Right lobe of liver (tissue), 4 donors: ENCODE measurements at regions not wholly inside any gene's neighbourhood (a gene's known extent, or its start where the extent isn't known, plus 50 kb on each side); places are given as distances from the start of the nearest gene placed in this dataset.

Source experiments
- POLR2A ChIP-seq: fragments of 450-650 bp; IDR thresholded peaks from one replicate; pipeline ENCODE4 v1.6.1; 2017; ENCODE audit warnings: antibody characterized with exemption, mild to moderate bottlenecking
- TF ChIP-seq, protein P1 (sequence below), 4 donors: fragments of 200-600 bp in 3 of 4; fragments of 450-650 bp in 1 of 4; IDR thresholded peaks; one replicate each; pipeline versions ENCODE4 v1.5.1 to v1.8.0; 2016 to 2022; ENCODE audit warnings: antibody characterized with exemption in 4 of 4, mild to moderate bottlenecking in 2 of 4
- donor health status: DM: no; HTN: no; CAD: no.
- donor health status: DM: no; HTN: no; CAD: no.
- donor health status: DM: no; HTN: yes; CAD: no.

DNA sequence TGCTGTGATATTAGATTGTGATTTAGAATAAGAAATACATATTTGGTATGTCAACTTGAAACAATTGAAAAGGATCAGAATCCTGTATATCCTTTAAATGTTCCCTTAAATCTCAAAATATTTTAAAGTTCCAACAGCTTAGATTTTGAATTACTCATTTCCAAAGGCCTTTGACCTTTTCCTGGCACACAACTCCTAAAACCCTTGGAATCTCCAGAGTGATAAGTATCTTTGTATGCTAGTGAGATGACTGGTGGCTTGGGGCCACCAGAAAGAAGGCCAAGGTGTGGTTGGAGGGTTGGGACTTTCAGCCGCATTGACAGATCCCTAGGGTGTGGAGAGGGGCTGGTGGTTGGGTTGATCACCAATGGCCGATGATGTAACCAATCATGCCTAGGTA, 104.7 kb downstream of the YIPF5 start:
- no peak for TF ChIP-seq POLR2A
- TF ChIP-seq, protein P1, sequence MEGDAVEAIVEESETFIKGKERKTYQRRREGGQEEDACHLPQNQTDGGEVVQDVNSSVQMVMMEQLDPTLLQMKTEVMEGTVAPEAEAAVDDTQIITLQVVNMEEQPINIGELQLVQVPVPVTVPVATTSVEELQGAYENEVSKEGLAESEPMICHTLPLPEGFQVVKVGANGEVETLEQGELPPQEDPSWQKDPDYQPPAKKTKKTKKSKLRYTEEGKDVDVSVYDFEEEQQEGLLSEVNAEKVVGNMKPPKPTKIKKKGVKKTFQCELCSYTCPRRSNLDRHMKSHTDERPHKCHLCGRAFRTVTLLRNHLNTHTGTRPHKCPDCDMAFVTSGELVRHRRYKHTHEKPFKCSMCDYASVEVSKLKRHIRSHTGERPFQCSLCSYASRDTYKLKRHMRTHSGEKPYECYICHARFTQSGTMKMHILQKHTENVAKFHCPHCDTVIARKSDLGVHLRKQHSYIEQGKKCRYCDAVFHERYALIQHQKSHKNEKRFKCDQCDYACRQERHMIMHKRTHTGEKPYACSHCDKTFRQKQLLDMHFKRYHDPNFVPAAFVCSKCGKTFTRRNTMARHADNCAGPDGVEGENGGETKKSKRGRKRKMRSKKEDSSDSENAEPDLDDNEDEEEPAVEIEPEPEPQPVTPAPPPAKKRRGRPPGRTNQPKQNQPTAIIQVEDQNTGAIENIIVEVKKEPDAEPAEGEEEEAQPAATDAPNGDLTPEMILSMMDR (IDR thresholded peaks at IDR 0.05), result no peak
